ENCODE measurements at regions not wholly inside any gene's neighbourhood (a gene's known extent, or its start where the extent isn't known, plus 50 kb on each side); places are given as distances from the start of the nearest gene placed in this dataset.

DNA sequence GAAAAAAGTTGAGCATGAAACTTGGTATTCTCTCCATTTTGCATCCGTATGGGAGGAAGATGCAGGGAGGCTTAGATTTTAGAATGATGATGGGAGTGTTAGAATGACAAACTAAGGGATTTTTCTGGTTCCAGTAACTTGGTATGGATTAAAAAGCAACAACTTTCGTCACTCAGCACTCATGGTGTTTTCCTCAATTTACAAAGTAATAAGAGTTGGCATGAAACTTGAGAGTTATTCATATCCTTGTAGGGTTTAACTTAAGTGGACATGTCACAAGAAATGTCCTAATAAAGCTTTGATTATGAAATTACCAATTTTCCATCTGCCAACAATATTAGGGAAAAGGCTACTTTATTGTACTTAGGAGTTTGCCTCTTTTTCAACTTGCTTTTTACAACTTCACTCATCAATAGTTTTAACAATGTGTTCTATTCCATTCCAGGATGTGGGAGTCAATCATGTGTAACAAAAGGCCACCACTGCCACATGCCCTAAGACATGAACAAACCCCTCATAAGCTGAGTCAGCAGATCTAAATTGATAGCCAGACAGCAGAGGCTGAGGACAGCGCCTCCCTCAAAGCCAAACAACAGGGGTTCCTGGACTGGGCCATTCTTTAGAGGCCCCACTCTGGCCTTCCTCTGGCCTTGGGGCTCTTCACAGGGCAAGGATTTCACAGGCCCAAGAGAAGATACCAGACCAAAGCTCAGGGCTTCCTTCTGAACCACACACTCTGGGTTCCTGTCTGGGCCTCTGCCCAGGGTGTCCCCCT lies 265.8 kb downstream of the TNS1 start:
- intact Hi-C loops (cut with DNase I, micrococcal nuclease): no loop called here

GRCh38 chr2:217735899-217736298 lies 266.9 kb downstream of the TNS1 start:
- no peaks in the 10 kb centered on the region for H3K9me3 Mint-ChIP-seq (ENCODE audit: low read depth)
- ATAC-seq (no peak), DNase-seq (no peak)
- no peak overlapping the region for H3K27ac Mint-ChIP-seq
- ChIA-PET CTCF (interaction anchor here (0.5 to 0.9 kb wide), 4 partner anchors 12 to 1042 kb away, joined by 3 to 4 read pairs (median 4); no protein-coding TSS in a partner anchor), POLR2A (no interaction called here)
- intact Hi-C loops (cut with DNase I, micrococcal nuclease): no loop called here
- peaks cover 19% of the 10 kb centered on the region for H3K4me1 Mint-ChIP-seq
- H3K36me3 Mint-ChIP-seq (ENCODE audit: low read depth): no peaks in the 10 kb centered on the region
- H3K4me3 Mint-ChIP-seq: no peak overlapping the region
- H3K27me3 Mint-ChIP-seq: peaks cover 3% of the 10 kb centered on the region

More for the DNA sequence above, 265.8 kb downstream of the TNS1 start:
- no peaks in the 10 kb centered on the region for H3K36me3 Mint-ChIP-seq (ENCODE audit: low read depth)
- no peak for ATAC-seq
- CTCF ChIA-PET: interaction anchor here (0.6 to 0.9 kb wide), 2 partner anchors 12 to 430 kb away, joined by 3 read pairs; partner anchors contain the start of gene CXCR1
- peaks cover 19% of the 10 kb centered on the region for H3K4me1 Mint-ChIP-seq
- H3K9me3 Mint-ChIP-seq (ENCODE audit: low read depth): no peaks in the 10 kb centered on the region
- H3K4me3 Mint-ChIP-seq: no peak overlapping the region
- DNase-seq: no peak
- no peaks in the 10 kb centered on the region for H3K27me3 Mint-ChIP-seq
- no peak overlapping the region for H3K27ac Mint-ChIP-seq
- POLR2A ChIA-PET: no interaction called here

DNA sequence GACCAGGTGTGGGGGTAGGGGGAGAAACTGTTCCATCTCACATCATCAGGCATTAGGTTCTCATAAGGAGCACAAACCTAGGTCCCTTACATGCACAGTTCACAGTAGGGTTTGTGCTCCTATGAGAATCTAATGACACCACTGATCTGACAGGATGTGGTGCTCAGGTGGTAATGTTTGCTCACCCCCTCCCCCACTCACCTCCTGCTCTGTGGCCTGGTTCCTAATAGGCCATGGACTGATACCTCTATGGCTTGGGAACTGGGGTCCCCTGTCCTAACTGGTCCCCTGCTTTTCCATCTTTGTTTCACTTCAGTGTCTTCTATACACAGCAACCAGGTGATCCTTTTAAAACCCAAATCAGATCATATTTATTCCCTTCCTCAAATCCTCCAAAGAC lies 267.8 kb downstream of the TNS1 start:
- Mint-ChIP-seq H3K36me3 (ENCODE audit: low read depth) (no peaks in the 10 kb centered on the region), H3K9me3 (ENCODE audit: low read depth) (no peaks in the 10 kb centered on the region), H3K27me3 (peaks cover 3% of the 10 kb centered on the region), H3K4me1 (peaks cover 19% of the 10 kb centered on the region), H3K4me3 (no peak overlapping the region), H3K27ac (no peak overlapping the region)
- DNase-seq: no peak
- intact Hi-C loops (cut with DNase I, micrococcal nuclease): no loop called here
- ChIA-PET CTCF (interaction anchor here (0.7 kb wide), 1 partner anchor 1043 kb away, joined by 3 read pairs; no protein-coding TSS in a partner anchor), POLR2A (no interaction called here)
- ATAC-seq: peak; percentile 64

GRCh38 chr2:217733461-217733860 lies 269.3 kb downstream of the TNS1 start:
- POLR2A ChIA-PET: no interaction called here
- H3K4me3 Mint-ChIP-seq: no peak overlapping the region
- ATAC-seq: no peak
- no peak for DNase-seq
- peaks cover 3% of the 10 kb centered on the region for H3K27me3 Mint-ChIP-seq
- no peak overlapping the region for H3K27ac Mint-ChIP-seq
- intact Hi-C loops (cut with DNase I, micrococcal nuclease): no loop called here
- CTCF ChIA-PET: interaction anchor here (0.6 to 2.0 kb wide), 2 partner anchors 21 to 614 kb away, joined by 3 to 8 read pairs; no protein-coding TSS in a partner anchor
- H3K4me1 Mint-ChIP-seq: peaks cover 19% of the 10 kb centered on the region
- H3K9me3 Mint-ChIP-seq (ENCODE audit: low read depth): no peaks in the 10 kb centered on the region
- H3K36me3 Mint-ChIP-seq (ENCODE audit: low read depth): no peaks in the 10 kb centered on the region

- DNase-seq: no peak
- CTCF ChIA-PET: interaction anchor here (0.6 to 2.0 kb wide), 2 partner anchors 20 to 613 kb away, joined by 3 to 8 read pairs; no protein-coding TSS in a partner anchor
- Mint-ChIP-seq H3K4me1 (peaks cover 19% of the 10 kb centered on the region), H3K27me3 (peaks cover 3% of the 10 kb centered on the region), H3K4me3 (no peak overlapping the region), H3K27ac (no peak overlapping the region), H3K9me3 (ENCODE audit: low read depth) (no peaks in the 10 kb centered on the region), H3K36me3 (ENCODE audit: low read depth) (no peaks in the 10 kb centered on the region)
- ATAC-seq: no peak
- intact Hi-C loops (cut with DNase I, micrococcal nuclease): no loop called here
- POLR2A ChIA-PET: no interaction called here
These were observed 269.8 kb downstream of the TNS1 start for GRCh38 chr2:217732992-217733391.

GRCh38 chr2:217731805-217732204 lies 271.0 kb downstream of the TNS1 start:
- ATAC-seq: no peak
- DNase-seq: no peak
- Mint-ChIP-seq H3K27ac (no peak overlapping the region), H3K9me3 (ENCODE audit: low read depth) (no peaks in the 10 kb centered on the region), H3K4me1 (peaks cover 19% of the 10 kb centered on the region), H3K27me3 (peaks cover 3% of the 10 kb centered on the region), H3K4me3 (no peak overlapping the region), H3K36me3 (ENCODE audit: low read depth) (no peaks in the 10 kb centered on the region)
- intact Hi-C loops (cut with DNase I, micrococcal nuclease): no loop called here
- ChIA-PET CTCF (interaction anchor here (0.6 kb wide), 1 partner anchor 19 kb away, joined by 4 read pairs; no protein-coding TSS in a partner anchor), POLR2A (no interaction called here)

DNA sequence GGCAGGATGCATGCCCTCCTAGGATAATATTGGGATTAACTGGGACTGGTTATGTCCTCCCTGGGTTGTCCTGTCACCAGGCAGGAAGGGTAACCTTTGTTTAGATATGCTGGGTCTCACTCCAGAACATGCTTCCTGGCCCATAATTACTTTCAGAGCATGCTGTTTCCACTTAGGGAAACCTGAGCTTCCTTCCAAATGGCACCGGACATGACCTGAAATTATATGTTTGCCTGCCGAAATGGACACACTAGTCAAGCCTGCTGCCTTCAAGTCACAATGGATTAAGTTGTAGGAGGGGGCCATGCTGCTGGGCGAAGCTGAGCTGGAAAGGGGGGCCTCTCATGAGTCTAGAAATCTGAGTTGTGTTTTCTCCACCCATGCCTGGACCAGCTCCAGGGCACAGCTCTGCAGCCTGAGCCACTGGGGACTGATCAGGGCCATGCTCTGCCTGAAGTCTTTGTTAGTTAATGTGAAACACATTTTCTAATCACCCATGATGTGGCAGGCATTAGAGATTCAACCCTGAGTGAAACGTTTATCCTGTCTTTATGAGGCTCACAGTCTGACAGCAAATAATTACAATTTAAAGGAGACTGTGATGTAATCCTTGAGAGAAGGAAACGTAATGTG lies 273.3 kb downstream of the TNS1 start:
- peaks cover 10% of the 10 kb centered on the region for H3K4me1 Mint-ChIP-seq
- CTCF ChIA-PET: interaction anchor here (0.5 kb wide), 1 partner anchor 22 kb away, joined by 3 read pairs; no protein-coding TSS in a partner anchor
- DNase-seq (no peak), ATAC-seq (no peak)
- H3K36me3 Mint-ChIP-seq (ENCODE audit: low read depth): no peaks in the 10 kb centered on the region
- intact Hi-C loops (cut with DNase I, micrococcal nuclease): no loop called here
- POLR2A ChIA-PET: no interaction called here
- no peak overlapping the region for H3K27ac Mint-ChIP-seq
- H3K4me3 Mint-ChIP-seq: no peak overlapping the region
- H3K9me3 Mint-ChIP-seq (ENCODE audit: low read depth): no peaks in the 10 kb centered on the region
- peaks cover 3% of the 10 kb centered on the region for H3K27me3 Mint-ChIP-seq

DNA sequence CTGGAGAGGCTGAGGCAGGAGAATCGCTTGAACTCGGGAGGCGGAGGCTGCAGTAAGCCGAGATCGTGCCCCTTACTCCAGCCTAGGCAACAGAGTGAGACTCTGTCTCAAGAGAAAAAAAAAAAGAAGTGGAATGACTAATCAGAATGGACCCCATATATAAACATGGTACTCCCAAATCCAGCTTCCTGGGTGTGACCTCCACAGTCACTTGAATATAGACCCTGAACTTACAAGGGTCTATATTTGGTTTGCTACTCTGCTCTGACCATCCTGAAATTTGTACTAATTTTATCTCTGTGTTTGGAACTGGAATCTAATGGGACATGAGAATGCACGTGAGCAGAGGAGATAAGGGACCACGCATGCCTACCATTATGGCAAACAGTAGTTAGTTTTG lies 275.0 kb downstream of the TNS1 start:
- CTCF ChIA-PET: interaction anchor here (1.0 to 1.3 kb wide), 2 partner anchors 14 to 78 kb away, joined by 4 to 6 read pairs; no protein-coding TSS in a partner anchor
- ATAC-seq (no peak), DNase-seq (no peak)
- Mint-ChIP-seq H3K4me3 (no peak overlapping the region), H3K27me3 (peaks cover 3% of the 10 kb centered on the region), H3K4me1 (no peaks in the 10 kb centered on the region), H3K27ac (no peak overlapping the region), H3K36me3 (ENCODE audit: low read depth) (no peaks in the 10 kb centered on the region), H3K9me3 (ENCODE audit: low read depth) (no peaks in the 10 kb centered on the region)
- intact Hi-C loops (cut with DNase I, micrococcal nuclease): no loop called here
- POLR2A ChIA-PET: no interaction called here

- intact Hi-C loops (cut with DNase I, micrococcal nuclease): no loop called here
- H3K4me1 Mint-ChIP-seq: no peaks in the 10 kb centered on the region
- DNase-seq (no peak), ATAC-seq (no peak)
- POLR2A ChIA-PET: no interaction called here
- no peak overlapping the region for H3K4me3 Mint-ChIP-seq
- CTCF ChIA-PET: interaction anchor here (1.5 kb wide), 1 partner anchor 12 kb away, joined by 3 read pairs; no protein-coding TSS in a partner anchor
- H3K36me3 Mint-ChIP-seq (ENCODE audit: low read depth): no peaks in the 10 kb centered on the region
- no peaks in the 10 kb centered on the region for H3K27me3 Mint-ChIP-seq
- no peaks in the 10 kb centered on the region for H3K9me3 Mint-ChIP-seq (ENCODE audit: low read depth)
- no peak overlapping the region for H3K27ac Mint-ChIP-seq
These were observed 277.4 kb downstream of the TNS1 start for GRCh38 chr2:217725409-217725808.

DNA sequence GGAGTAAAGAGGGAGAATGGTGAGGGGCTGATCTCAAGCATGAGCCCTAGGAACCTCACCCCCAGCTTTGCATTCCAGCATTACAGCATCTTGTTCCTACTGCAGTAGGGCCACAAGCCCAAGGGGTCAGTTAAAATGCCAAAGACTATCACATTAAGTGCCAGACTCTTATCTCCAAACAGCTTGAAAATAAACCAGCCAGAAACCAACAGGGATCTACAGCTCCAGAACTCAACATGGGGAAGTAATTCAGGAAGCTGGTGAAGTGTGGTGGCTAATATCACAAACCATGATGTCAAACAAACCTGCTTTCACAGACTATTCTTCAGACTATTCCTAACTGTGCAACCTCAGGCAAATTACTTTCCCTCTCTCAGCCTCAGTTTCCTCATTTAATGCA lies 278.3 kb downstream of the TNS1 start:
- Mint-ChIP-seq H3K36me3 (ENCODE audit: low read depth) (no peaks in the 10 kb centered on the region), H3K27me3 (no peaks in the 10 kb centered on the region), H3K9me3 (ENCODE audit: low read depth) (no peaks in the 10 kb centered on the region), H3K4me3 (no peak overlapping the region), H3K4me1 (no peaks in the 10 kb centered on the region), H3K27ac (no peak overlapping the region)
- no peak for DNase-seq
- CTCF ChIA-PET: interaction anchor here (1.5 to 2.0 kb wide), 2 partner anchors 12 to 13 kb away, joined by 3 to 11 read pairs; no protein-coding TSS in a partner anchor
- POLR2A ChIA-PET: no interaction called here
- intact Hi-C loops (cut with DNase I, micrococcal nuclease): no loop called here
- ATAC-seq: no peak

DNA sequence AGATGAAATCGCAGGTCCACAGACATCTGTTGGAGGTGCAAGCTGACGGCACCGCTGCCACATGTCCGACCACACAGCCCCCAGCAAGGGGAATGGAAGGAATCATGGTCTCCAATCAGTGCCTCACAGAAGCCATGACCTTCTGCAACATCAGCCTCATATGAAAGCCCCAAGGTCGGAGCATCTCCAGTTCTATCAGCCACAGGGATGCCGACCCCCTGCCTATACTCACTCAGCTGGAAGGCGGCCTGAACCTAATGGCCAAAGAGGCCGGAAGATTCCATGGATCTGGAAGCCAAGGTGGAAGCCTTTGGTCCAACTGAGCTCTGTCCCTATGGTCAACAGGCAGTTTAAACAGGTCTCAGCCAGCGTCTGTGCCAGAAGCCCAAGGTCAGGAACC lies 278.8 kb downstream of the TNS1 start:
- Mint-ChIP-seq H3K27me3 (no peaks in the 10 kb centered on the region), H3K36me3 (ENCODE audit: low read depth) (no peaks in the 10 kb centered on the region), H3K4me1 (no peaks in the 10 kb centered on the region), H3K4me3 (no peak overlapping the region), H3K9me3 (ENCODE audit: low read depth) (no peaks in the 10 kb centered on the region), H3K27ac (no peak overlapping the region)
- ATAC-seq (no peak), DNase-seq (no peak)
- ChIA-PET CTCF (interaction anchor here (0.6 to 2.0 kb wide), 3 partner anchors 11 to 16 kb away, joined by 3 to 11 read pairs (median 3); no protein-coding TSS in a partner anchor), POLR2A (no interaction called here)
- intact Hi-C loops (cut with DNase I, micrococcal nuclease): no loop called here

All from activated CD4-positive, alpha-beta T cell treated with anti-CD3 and anti-CD28 coated beads for 36 hours (primary cell).